SK-N-SH (cell line): ENCODE measurements at regions not wholly inside any gene's neighbourhood (a gene's known extent, or its start where the extent isn't known, plus 50 kb on each side); places are given as distances from the start of the nearest gene placed in this dataset.

Experiments used
- EP300 ChIP-seq, 2 experiments: IDR thresholded peaks; 2 replicates each; pipeline versions ENCODE4 v1.4.0 to v1.6.1; 2012; ENCODE audit warnings: borderline replicate concordance in 1 of 2, low read depth in 1 of 2, low read length in 1 of 2
- MAX ChIP-seq: IDR thresholded peaks from 2 replicates; pipeline ENCODE4 v1.4.0; 2012; ENCODE audit warnings: low read depth
- RAD21 ChIP-seq: IDR thresholded peaks from 2 replicates; pipeline ENCODE4 v1.6.1; 2012; ENCODE audit warnings: mild to moderate bottlenecking, low read length
- TF ChIP-seq, protein P1 (sequence below): IDR thresholded peaks from 2 replicates; pipeline ENCODE4 v1.4.0; 2012; ENCODE audit warnings: low read depth, borderline replicate concordance

GRCh38 chr4:180525523-180526077 lies 1717.6 kb upstream of the TENM3 start:
- TF ChIP-seq, protein P1, sequence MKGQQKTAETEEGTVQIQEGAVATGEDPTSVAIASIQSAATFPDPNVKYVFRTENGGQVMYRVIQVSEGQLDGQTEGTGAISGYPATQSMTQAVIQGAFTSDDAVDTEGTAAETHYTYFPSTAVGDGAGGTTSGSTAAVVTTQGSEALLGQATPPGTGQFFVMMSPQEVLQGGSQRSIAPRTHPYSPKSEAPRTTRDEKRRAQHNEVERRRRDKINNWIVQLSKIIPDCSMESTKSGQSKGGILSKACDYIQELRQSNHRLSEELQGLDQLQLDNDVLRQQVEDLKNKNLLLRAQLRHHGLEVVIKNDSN, result no peak
- TF ChIP-seq MAX (no peak), RAD21 (no peak), EP300 (IDR thresholded peaks at IDR 0.05; ENCODE audit: borderline replicate concordance in 1 of 2, low read depth in 1 of 2, low read length in 1 of 2) (no peak)
